HG03378 (cell line): ENCODE measurements at regions not wholly inside any gene's neighbourhood (a gene's known extent, or its start where the extent isn't known, plus 50 kb on each side); places are given as distances from the start of the nearest gene placed in this dataset.

ENCODE experiments used
- ATAC-seq: cut with Tn5 transposase; IDR thresholded peaks from one replicate; pipeline ENCODE4 v1.9.1; 2021; ENCODE audit warnings: mild to moderate bottlenecking, moderate library complexity; ENCODE audit not compliant: unreplicated experiment

DNA sequence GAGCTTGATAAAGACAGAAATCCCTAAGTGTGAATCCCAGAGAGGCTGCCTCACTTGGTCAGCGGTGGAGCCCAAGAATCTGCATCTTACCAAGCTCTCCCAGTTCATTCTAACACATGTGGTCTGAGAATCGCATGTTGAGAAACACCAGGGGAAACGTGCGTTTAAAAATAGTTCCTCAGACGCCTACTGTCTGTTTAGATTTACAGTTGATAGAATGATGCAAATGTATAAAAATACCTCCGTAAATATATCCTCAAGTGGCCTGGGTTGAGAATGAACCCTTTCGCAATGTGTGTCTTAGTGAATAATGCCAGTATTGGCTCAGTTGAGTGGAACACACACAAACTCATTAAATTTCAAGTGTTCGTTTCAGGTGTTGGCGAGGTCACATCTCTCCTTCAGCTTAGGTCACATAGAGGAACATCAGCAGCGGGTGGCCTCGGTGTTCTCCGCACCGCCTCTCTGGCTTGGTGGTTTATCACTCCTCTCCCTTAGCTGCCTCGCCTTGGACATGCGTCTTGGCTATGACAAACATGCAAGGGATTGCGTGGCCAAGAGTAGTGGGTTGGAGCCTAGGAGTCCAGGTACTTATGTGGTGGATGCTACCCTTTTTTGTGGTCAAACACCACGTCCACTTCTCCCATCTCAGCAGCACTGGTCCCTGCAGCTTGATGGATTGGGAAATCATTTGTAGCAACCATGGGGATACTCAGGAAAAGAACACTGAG, 117.6 kb upstream of the SPATA13 start:
- no peak for ATAC-seq

DNA sequence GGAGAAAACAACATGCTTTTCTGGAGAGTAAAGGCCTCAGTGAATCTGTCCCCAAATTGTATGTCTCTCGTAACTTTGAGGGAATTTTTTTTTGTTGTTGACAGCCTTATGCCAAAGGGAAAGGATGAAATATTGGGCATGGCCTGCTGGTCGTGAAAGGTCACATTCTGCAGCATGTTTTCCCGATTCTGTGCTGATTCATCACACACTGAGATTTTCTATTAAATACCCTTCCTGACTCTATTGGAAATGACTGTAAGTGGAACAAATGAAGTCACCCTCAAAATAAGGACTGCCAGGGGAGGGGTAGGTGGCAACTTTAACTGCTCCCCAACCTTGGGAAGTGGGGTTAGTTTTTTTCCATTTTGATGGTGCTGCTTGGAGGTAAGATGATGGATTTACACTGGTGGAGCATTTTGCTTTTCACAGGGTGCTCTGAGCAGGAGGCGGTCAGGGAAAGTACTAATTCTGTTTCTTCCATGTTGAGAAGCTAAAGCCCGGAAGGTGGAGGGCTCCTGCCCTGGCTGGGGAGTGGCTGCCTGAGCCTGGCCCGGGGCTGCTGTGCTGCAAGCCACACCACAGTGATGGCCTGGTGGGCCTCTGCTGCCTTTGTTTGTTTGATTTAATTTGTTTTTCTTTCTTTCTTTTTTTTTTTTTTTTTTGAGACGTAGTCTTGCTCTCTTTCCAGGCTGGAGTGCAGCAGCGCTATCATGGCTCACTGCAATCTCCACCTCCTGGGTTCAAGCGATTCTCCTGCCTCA, 116.8 kb upstream of the SPATA13 start:
- no peak for ATAC-seq

DNA sequence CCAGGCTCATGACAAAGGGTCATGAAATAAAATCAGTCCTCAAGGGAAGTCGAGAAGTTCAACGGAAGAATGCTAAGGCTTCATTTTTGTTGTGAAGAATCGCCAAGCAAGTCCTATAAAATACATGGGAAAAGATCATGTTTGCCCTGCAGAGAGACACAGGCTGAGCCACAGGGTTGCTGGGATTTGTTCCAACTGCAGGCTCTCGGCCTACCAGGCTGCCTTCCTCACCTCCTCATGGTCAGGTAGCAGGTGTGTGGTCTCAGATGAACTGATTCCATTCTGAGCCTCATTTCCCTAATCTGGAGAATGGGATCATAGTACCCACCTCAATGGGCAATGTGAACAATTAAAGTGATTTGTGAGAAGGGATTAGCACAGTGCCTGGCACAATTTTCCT, 114.9 kb upstream of the SPATA13 start:
- ATAC-seq, result no peak

DNA sequence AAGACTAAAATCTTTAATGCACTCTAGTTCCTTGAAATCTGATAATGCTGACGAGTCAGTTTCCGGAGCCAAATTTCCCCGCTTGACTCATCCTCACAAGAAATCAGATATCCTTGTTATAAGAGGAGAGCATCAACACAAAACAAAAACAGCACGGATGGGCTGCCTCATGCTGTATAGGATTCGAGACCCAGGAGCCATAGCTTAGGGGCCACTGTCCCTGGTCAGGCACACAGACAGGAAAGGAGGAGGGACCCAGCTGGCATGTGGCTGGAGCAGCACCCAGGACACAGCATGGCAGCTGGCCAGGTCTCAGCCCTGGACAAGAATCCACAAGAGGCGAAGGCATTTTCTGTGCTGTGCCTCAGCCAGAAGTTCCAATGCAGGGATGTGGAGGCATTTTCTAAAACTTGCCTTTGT, 110.2 kb upstream of the SPATA13 start:
- ATAC-seq, result no peak

DNA sequence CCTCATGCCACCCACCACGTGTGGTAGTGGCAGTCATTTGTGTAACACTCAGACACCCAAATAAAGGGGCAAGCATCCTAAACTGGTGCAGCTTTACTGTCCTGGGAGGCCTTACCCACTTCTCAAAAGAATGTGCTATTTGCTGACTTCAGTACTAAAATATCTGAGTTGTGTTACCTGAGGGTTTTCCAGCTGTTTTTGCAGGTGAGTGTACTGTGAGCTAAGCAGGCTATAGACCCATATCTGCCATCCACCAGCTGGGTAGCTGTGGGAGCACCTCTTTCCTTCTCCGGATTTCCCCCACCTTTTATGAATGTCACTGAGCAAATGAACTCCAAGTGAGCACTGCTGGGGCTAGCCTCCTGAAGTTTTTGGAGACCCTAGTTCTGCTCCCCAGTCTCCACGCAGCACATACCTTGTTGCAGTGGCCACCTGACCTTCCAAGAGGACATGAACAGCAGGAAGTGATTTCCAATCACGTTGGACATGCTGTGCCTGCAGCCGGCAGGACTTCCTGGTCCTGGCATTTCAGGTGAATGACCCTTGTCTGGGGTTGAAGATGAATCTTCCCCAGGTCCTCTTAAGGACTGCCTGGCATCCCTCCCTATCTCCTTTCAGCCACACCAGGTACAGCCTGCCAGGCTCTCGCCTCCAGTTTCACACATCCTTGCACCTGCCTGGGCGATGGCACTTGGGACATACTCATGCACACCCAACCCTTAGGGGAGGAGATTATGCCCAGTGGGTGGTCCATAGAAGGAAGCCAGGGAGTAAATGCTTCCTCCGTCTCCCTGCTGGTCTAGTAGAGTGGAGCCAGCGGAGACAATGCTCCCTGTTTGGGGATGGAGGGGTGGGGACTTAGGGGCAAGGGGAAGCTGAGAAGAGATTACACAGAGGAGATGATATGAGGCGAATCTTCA, 109.5 kb upstream of the SPATA13 start:
- no peak for ATAC-seq

DNA sequence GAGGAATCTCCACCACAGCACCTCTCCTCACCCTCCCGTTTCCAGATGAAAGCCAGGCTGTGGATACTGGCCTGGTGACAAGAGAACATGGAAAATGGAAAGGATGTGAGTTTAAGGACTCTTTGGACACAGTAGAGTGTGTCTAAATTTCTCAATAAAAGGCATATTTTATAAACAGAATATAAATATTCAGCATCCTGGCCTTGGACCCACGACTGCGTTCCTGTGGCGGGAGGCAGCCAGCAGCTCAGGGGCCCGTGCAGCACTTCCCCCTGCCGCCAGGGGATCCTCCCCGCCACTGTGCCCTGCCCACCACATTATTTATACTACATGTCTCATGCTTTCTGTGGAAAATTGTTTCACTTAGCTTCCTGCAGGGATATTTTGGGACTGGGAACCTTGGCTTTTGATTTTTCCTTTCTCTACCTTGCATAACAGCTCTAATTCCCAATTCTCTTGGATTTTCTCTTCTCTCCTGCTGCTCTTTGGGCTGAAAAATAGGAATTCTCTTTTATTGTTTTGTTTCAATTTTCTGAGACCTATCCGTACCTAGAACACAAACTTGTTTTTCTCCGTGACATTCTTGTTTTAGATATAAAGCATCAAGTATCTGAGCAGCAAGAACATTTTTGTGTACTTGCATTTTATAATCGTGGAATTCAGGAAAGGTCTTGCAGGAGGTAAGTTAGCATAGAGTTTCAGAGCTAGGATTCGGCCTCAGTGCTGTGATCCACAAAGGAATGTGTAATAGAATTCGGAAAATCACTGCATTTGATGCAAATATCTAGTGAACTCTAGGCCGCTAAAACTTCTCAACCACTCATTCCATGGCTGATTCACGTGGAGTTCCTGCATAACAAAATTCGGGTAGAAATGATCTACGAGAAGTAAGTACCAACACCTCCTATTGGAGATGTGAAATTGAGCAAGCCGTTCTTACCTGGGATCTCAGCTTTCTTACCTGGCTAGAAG, 107.7 kb upstream of the SPATA13 start:
- no peak for ATAC-seq

DNA sequence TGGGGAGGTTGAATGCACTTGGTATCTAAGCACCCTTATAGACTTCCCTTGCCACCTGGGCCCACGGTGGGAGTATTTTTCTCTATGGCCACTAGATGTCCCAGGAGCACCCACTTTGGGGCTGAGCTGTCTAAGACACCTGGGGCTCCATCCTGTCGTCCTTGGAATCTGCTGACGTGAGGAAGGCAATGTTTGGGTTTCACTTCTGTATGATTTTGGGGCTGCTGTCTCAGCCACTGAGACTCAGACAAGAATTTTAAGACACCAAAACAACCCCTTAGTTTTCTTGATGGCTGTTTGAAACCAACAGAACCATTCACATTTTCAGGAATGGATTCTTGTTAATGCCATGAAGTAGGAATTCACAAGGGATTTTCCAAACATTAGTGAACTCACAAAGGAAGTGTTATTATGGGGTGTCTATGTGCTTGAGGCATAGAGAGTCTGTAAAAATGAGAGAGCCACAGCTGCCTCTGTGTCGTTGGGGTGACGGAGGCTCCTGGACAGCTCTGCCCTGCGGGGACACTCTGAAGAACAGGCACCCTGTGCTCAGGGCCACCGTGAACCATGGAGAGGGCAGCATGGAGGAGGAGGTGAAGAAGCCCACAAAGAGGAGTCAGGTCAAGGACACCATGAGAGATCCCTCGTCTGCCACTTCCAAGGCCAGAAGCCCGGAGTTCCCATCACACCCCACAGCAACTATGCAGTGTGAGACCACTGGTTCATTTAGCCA, 106.8 kb upstream of the SPATA13 start:
- ATAC-seq, result peak; percentile 74

DNA sequence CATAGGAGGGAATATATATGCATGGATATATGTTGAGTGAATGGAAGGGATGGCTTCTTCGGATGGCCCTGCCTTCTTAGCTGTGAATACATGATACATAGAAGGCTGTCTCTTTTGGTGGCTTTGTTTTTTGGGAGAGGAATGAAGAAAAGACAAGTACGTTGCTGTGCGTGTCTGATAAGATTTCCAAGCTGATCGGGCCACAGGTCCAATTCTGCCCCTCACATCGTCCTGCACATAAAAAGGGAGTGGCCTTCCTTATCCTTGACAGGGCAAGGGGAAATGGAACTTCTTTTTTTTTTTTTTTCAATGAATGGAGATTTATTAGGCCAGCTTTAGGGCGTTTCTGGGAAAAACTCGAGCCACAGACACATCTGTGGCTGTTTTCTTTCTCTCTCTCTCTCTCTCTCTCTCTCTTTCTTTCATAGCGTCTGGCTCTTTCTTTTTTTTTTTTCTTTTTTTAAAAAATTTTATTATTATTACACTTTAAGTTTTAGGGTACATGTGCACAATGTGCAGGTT, 103.8 kb upstream of the SPATA13 start:
- ATAC-seq, result no peak

DNA sequence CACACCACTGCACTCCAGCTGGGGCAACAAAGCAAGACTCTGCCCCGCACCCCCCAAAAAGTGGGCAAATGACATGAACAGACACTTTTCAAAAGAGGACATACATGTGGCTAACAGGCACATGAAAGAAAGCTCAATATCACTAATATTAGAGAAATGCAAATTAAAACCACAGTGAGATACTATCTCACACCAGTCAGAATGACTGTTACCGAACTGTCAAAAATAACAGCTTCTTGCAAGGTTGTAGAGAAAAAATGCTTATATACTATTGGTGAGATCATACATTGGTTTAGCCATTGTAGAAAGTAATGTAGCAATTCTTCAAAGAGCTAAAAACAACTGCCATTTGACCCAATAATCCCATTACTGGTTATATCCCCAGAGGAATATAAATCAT, 99.5 kb upstream of the SPATA13 start:
- peak; percentile 66 for ATAC-seq

DNA sequence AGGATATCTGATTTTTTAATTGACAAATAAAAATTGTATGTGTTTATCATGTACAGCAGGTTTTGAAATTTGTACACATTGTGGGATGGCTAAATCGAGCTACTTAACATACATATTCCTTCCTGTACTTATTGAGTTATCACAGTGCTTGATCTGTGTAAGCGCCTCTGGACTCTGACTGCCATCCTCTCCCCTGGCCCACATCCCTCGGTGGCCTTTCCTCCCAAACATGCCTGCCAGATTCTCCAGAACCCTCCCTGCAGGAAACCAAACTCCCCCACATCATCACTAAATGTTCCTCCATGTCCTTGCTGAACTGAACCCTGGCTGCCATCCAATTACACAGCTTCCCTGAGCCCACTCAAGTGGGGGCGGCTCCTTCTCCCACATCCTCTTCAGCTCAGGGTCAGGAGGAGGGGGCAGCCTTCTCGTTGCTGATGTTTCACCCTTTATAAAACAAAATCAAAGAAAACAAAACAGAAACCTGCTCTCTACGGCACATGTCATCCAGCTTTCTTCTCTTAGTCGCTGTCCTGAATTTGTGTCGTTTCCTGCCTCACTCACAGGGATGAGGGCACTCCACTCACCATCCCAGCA, 97.1 kb upstream of the SPATA13 start:
- ATAC-seq, result no peak

DNA sequence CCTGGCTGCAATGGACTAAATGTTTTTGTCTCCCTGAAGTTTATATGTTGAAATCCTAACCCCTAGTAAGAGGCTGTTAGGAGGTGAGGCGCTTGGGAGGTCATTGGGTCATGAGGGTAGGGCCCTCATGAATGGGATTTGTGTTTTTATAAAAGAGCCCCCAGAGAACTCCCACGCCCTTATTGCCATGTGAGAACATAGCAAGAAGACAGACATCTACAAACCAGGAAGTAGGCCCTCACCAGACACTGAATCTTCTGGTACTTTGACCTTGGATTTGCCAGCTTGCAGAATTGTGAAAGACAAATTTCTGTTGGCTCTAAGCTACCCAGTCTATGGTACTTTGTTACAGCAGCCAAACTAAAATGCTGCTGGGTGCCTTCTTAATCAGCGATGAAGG, 96.1 kb upstream of the SPATA13 start:
- ATAC-seq, result no peak

DNA sequence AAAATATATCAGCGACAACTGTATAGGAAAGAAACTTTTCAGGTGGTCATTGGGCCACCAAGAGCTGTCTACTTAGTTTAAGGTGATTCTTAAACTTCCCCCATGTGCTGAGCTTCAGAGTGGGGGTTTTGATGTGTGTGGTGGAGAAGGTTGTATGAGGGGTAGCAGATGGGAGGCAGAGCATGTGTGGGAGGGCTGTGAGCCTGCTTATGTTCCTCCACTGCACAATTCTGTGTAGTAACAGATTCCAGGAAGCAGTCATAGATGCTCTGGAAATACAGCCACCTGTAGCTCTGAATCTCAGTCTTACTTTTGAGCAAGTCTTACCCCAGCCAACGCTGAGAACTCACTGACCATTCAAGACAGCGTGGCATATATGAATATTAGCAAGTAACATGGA, 95.3 kb upstream of the SPATA13 start:
- ATAC-seq, result no peak

DNA sequence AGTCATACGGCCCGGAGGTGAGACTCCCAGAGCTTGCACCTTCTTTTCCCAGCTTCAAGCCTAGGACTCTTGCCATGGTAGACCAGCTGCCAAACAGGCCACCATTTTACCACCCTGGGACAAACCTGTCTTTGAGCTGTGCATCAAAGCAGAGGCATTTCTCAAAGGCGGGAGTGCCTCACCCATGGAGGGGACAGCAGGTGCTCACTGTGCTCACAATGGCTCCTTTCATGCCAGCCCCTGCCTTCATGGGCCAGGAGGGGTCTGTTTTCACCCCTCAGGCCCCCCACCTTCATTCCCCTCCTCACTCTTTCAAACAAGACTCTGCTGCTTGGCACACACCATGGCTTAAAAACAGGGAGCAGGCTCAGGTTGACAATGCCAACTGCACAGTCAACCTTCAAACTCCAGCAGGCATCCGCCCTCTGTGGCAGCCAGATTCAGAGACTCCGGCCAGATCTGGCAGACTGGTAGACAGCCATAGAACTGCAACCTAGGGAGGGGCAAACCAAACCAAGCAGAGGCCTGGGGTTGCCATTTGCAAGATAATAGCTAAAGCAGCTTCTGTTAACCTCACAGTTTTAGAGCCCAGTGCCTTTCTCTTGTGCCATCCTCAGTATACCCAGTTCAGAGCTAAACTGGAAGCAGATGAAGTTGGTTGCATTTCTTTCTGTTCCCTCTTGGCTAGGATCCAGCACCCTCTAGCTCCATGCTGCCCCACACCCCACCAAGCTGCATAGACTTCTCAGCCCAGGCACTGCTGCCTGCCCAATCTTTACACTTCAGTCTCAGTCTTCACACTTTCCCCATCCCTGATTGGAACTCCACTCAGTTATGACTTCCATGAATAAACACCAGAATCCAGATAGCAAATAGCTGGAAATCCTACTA, 93.9 kb upstream of the SPATA13 start:
- ATAC-seq, result no peak

DNA sequence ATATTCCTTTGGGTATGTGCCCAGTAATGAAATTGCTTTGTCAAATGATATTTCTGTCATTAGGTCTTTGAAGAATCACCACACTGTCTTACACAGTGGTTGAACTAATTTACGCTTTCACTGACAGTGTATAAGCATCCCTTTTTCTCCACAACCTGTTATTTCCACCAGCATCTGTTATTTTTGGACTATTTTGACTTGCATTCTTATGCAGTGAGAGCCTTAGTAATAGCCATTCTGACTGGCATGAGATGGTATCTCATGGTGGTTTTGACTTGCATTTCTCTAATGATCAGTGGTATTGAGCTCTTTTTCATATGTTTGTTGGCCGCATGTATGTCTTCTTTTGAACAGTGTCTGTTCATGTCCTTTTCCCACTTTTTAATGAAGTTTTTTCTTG, 92.0 kb upstream of the SPATA13 start:
- no peak for ATAC-seq

DNA sequence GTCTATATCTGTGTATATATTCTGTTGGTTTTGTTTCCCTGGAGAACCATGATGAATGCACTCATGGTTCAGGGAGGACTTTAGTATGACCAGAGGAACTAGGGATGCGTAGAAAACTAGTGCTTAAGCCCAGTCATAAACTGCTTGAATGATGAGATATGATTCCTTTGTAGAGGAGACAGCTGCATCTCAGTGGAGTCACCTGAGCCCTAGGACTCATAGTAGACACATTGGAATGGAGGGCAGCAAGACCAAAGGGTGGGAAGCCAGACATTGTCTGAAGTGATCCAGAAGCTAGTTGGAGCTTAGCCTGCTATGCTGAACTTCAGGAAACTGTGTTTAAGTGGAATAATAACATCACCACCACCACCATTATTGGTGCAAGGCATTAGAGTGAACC, 89.5 kb upstream of the SPATA13 start:
- no peak for ATAC-seq

DNA sequence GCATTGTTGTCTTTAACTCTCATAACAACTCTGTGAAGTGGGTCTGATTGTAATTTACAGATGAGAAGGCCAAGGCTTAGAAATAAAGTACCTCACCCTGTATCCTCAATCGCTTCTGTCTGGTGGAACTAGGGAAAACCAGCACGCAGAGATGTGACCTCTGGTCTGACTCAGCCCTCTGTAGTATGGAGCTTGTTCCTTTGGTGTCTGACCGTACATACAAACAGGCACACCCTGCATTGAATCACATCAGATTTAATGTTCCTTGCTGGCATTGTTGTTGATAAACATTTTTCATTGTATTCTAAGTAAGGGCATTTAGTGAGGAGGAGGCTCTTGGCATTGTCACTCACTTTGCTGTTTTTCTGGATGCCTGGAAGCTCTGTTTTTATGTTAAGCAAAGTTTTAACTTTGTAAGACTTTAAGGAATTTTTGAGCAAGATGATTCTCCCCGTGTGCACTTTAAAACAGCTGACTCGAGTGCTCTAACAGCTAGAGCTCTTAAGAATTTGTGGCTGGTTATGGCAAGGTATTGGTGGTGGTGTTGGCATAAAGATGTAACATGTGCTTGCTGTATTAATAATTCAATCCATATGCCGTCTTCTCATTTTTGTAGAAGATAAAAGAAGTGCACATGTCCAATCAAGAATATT, 89.0 kb upstream of the SPATA13 start:
- ATAC-seq, result no peak

DNA sequence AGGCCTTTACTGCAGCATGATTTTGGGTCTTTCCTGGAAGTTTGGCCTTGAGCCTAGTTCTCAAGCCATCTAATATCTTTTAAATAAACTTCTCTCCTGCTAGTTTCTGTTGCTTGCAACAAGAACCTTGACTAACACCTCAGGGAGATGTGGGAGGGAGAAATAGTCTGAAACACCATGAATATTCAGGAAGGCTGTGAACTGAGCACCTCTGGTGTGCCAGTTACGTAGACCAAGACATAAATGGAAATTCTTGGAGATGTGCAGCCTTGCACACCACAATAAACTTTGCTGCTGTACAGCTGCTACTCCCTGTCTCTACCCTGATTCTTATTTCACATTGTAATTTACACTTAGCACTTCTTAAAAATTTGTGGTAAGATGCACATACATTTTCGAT, 86.9 kb upstream of the SPATA13 start:
- no peak for ATAC-seq

DNA sequence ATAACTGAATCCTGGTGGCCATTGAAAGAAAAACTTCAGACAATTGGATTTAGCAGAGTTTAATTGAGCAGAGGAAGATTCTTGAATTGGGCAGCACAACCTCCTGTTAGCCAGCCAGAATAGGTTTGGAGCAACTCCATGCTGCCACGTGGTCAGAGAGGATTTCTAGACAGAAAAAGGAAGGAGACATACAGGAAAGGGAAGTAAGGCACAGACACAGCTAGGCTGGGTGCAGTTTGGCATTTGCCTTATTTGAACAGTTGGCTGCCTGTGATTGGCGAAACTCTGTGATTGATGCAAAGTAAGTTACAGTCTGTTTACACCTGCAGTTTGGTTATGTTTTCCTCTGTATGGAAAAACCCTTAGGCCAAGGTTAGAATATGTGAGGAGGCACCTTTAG, 85.8 kb upstream of the SPATA13 start:
- ATAC-seq, result no peak
